K562 (cell line): ENCODE measurements at regions not wholly inside any gene's neighbourhood (a gene's known extent, or its start where the extent isn't known, plus 50 kb on each side); places are given as distances from the start of the nearest gene placed in this dataset.

Experiments used
- CTCF ChIP-seq, 3 experiments: IDR thresholded peaks in 2 of 3; conservative IDR thresholded peaks in 1 of 3; 2 replicates each; pipeline ENCODE4 v1.5.1; 2011 to 2012; ENCODE audit warnings: low read length in 3 of 3, mild to moderate bottlenecking in 3 of 3, control low read depth in 2 of 3, improper control_type of control experiment in 1 of 3, inconsistent platforms in 1 of 3, low read depth in 1 of 3, mixed read lengths in 1 of 3, moderate library complexity in 1 of 3; ENCODE audit not compliant: insufficient read depth in 2 of 3
- GABPA ChIP-seq: fragments of 200-800 bp; sonication (Bioruptor generic); conservative IDR thresholded peaks from 2 replicates; pipeline ENCODE4 v1.6.1; 2016; ENCODE audit warnings: low read depth, missing genetic modification characterization, missing compliant biosample characterization
- MEIS2 ChIP-seq: fragments of 450-650 bp; IDR thresholded peaks from 2 replicates; pipeline ENCODE4 v1.6.1; 2014; ENCODE audit warnings: mild to moderate bottlenecking; ENCODE audit not compliant: partially characterized antibody
- SPI1 ChIP-seq: IDR thresholded peaks from 2 replicates; pipeline ENCODE4 v1.6.1; 2011; ENCODE audit warnings: low read depth, low read length, control low read depth, borderline replicate concordance
- ZNF592 ChIP-seq: fragments of 450-650 bp; IDR thresholded peaks from 2 replicates; pipeline ENCODE4 v1.6.1; 2017; ENCODE audit warnings: antibody characterized with exemption, mild to moderate bottlenecking

- TF ChIP-seq CTCF (IDR thresholded peaks at IDR 0.05 in 2 of 3, conservative IDR thresholded peaks at IDR 0.05 in 1 of 3; ENCODE audit: insufficient read depth in 2 of 3, low read depth in 1 of 3, low read length in 3 of 3), result no peak
- no peak for TF ChIP-seq ZNF592
- no peak for TF ChIP-seq GABPA (tag)
- TF ChIP-seq MEIS2, result no peak
- no peak for TF ChIP-seq SPI1
These were observed 58.5 kb downstream of the CSF2 start for GRCh38 chr5:132132138-132132537.
